Adrenal gland (tissue), 9 donors: ENCODE measurements at regions not wholly inside any gene's neighbourhood (a gene's known extent, or its start where the extent isn't known, plus 50 kb on each side); places are given as distances from the start of the nearest gene placed in this dataset.

Experiments
- DNase-seq, 7 donors: peaks; one replicate each; pipeline ENCODE4 v3.0.0-alpha.2; 2019 to 2020
- H3K27ac ChIP-seq, 5 donors: fragments of 200-600 bp; sonication (generic) in 4 of 5; 1 replicate in 3 of 5; 2 replicates in 2 of 5; pipeline versions ENCODE4 v1.5.1 to v1.8.0; 2016 to 2020; ENCODE audit warnings: mild to moderate bottlenecking in 1 of 5
- H3K27me3 ChIP-seq: fragments of 200-600 bp; 2 replicates; pipeline ENCODE4 v1.8.0; 2021
- H3K36me3 ChIP-seq, 2 donors: fragments of 200-600 bp; replicated peaks in 1 of 2; 1 replicate in 1 of 2; 2 replicates in 1 of 2; pipeline versions ENCODE4 v1.5.1 to v1.8.0; 2018 to 2022
- H3K4me1 ChIP-seq, 2 donors: fragments of 200-600 bp; replicated peaks in 1 of 2; 1 replicate in 1 of 2; 2 replicates in 1 of 2; pipeline versions ENCODE4 v1.5.1 to v1.8.0; 2018 to 2021
- H3K4me3 ChIP-seq, 4 donors: fragments of 200-600 bp; sonication (generic) in 3 of 4; one replicate each; pipeline ENCODE4 v1.5.1; 2016 to 2018
- H3K9me3 ChIP-seq, 3 donors: fragments of 200-600 bp; sonication (generic) in 1 of 3; replicated peaks in 1 of 3; 1 replicate in 2 of 3; 2 replicates in 1 of 3; pipeline versions ENCODE4 v1.5.1 to v1.8.0; 2016 to 2021
- CTCF ChIP-seq, 6 experiments: fragments of 450-650 bp in 4 of 6; fragments of 200-600 bp in 2 of 6; sonication (generic) in 1 of 6; IDR thresholded peaks; 1 replicate in 5 of 6; 2 replicates in 1 of 6; pipeline versions ENCODE4 v1.5.1 to v1.8.0; 2016 to 2021; ENCODE audit warnings: antibody characterized with exemption in 6 of 6, mild to moderate bottlenecking in 2 of 6, moderate library complexity in 1 of 6
- POLR2A ChIP-seq, 2 donors: fragments of 450-650 bp; IDR thresholded peaks; one replicate each; pipeline ENCODE4 v1.6.1; 2017; ENCODE audit warnings: antibody characterized with exemption in 2 of 2, mild to moderate bottlenecking in 2 of 2, moderate library complexity in 1 of 2
- WGBS, 4 donors: extraction: QIAGEN DNeasy Blood & Tissue Kit in 2 of 4; methylation state at CpG; one replicate each; pipeline versions ENCODE4 v1.1.5 to v1.1.7; 2013 to 2017; 5-methylcytosine and 5-hydroxymethylcytosine counted together
- intact Hi-C, 2 donors: fragments of 100-400 bp; cut with DNase I; formaldehyde crosslinking; loops; one replicate each; pipeline versions ENCODE4 v1.14.1 to v1.15.0; 2022 to 2023
- donor health status: healthy with polysubstance abuse.
- donor health status: Bipolar disorder and iron deficiency.
- donor health status: DM: yes; HTN: yes; CAD: no.
- donor health status: DM: no; HTN: no; CAD: no.
- donor health status: DM: no; HTN: no; CAD: no.

- Histone ChIP-seq H3K4me3 (no peak overlapping the region), H3K4me1 (no peaks in the 10 kb centered on the region), H3K27me3 (no peaks in the 10 kb centered on the region), H3K27ac (no peak overlapping the region), H3K9me3 (no peaks in the 10 kb centered on the region), H3K36me3 (no peaks in the 10 kb centered on the region)
- no peak for DNase-seq
- WGBS, 4 donors = 70 to 84% (median 82%) methylated on average over 6 of the region's 6 CpGs
- intact Hi-C loops = no loop called here
- no peak for TF ChIP-seq CTCF (IDR thresholded peaks at IDR 0.05)
- no peak for TF ChIP-seq POLR2A (IDR thresholded peaks at IDR 0.05)
These were observed 260.6 kb upstream of the SKOR2 start for GRCh38 chr18:47512056-47512455.

GRCh38 chr18:47510831-47511230, 259.4 kb upstream of the SKOR2 start:
- no peaks in the 10 kb centered on the region for H3K36me3 ChIP-seq
- WGBS, 4 donors = 84 to 92% (median 88%) methylated on average over 4 of the region's 4 CpGs

GRCh38 chr18:47507651-47508050, 256.2 kb upstream of the SKOR2 start:
- no peak for TF ChIP-seq POLR2A (IDR thresholded peaks at IDR 0.05)
- TF ChIP-seq CTCF (IDR thresholded peaks at IDR 0.05) = no peak
- WGBS, 4 donors = 33 to 59% (median 50%) methylated on average over 3 of the region's 3 CpGs
- no peak overlapping the region for H3K4me3 ChIP-seq
- intact Hi-C loops = no loop called here
- no peak overlapping the region for H3K27ac ChIP-seq
- no peaks in the 10 kb centered on the region for H3K27me3 ChIP-seq
- H3K36me3 ChIP-seq = no peaks in the 10 kb centered on the region
- no peaks in the 10 kb centered on the region for H3K9me3 ChIP-seq
- DNase-seq = peak in 6 of 7 donors; percentile 24 to 50 (median 46)
- no peaks in the 10 kb centered on the region for H3K4me1 ChIP-seq

More at GRCh38 chr18:47510831-47511230, 259.4 kb upstream of the SKOR2 start:
- DNase-seq = no peak
- Histone ChIP-seq H3K27ac (no peak overlapping the region), H3K27me3 (no peaks in the 10 kb centered on the region), H3K4me3 (no peak overlapping the region), H3K9me3 (no peaks in the 10 kb centered on the region), H3K4me1 (no peaks in the 10 kb centered on the region)
- no peak for TF ChIP-seq CTCF (IDR thresholded peaks at IDR 0.05)
- TF ChIP-seq POLR2A (IDR thresholded peaks at IDR 0.05) = no peak
- intact Hi-C loops = no loop called here

- no peak overlapping the region for H3K27ac ChIP-seq
- H3K4me1 ChIP-seq = no peaks in the 10 kb centered on the region
- DNase-seq = no peak
- 50 to 64% (median 57%) methylated on average over 7 of the region's 7 CpGs for WGBS, 4 donors
- intact Hi-C loops = no loop called here
- no peak for TF ChIP-seq CTCF (IDR thresholded peaks at IDR 0.05)
- no peak for TF ChIP-seq POLR2A (IDR thresholded peaks at IDR 0.05)
- H3K4me3 ChIP-seq = no peak overlapping the region
- H3K9me3 ChIP-seq = no peaks in the 10 kb centered on the region
- no peaks in the 10 kb centered on the region for H3K36me3 ChIP-seq
- H3K27me3 ChIP-seq = no peaks in the 10 kb centered on the region
These were observed 255.4 kb upstream of the SKOR2 start for GRCh38 chr18:47506897-47507296.
